ENCODE measurements at regions not wholly inside any gene's neighbourhood (a gene's known extent, or its start where the extent isn't known, plus 50 kb on each side); places are given as distances from the start of the nearest gene placed in this dataset.
A peak's percentile ranks its signal among the peaks of the same experiment; 100 is the strongest.
"Not testable (repeated sequence)": the region's sequence is repeated elsewhere in the genome, so short reads cannot be mapped to it uniquely, and the experiment has no call there.

DNA sequence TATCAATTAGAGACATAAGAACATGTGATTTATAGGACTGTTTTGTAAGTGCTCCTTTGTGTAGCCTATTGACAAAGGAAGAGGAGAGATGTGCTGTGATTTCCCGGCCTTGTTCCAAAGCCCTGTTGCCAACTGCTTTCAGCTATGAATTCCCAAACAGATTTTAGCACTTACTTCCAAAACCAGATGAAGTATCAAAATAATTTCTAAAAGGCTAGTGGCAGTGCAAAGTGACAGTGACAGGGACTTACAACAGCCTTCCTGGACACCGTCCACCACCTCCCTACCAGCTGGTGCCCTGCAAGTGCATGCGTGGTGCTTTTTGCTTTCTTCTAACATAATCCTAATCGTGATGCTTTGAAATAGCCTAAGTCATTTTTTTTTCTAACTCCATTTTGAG is 254.1 kb upstream of the ACTBL2 start:
- H3K9ac ChIP-seq (ENCODE audit: low read length), result peak overlapping the region; percentile 72
- no peaks in the 10 kb centered on the region for H3K9me3 Mint-ChIP-seq (ENCODE audit: unreplicated experiment)
- peak overlapping the region; percentile 96 for H3K27ac ChIP-seq (ENCODE audit: low read depth, low read length)
- peaks cover 20% of the 10 kb centered on the region for H3K4me1 ChIP-seq (ENCODE audit: insufficient read depth, low read length)
- H3K4me3 ChIP-seq (ENCODE audit: insufficient read depth, low read depth, low read length), result no peak overlapping the region
- H3K9me3 ChIP-seq (ENCODE audit: insufficient read depth, low read depth, low read length), result no peaks in the 10 kb centered on the region
- H4K20me1 ChIP-seq (ENCODE audit: insufficient read depth, low read length), result no peaks in the 10 kb centered on the region
- no peaks in the 10 kb centered on the region for H3K79me2 ChIP-seq (ENCODE audit: insufficient read depth, low read length)
- no peak overlapping the region for H3K4me3 Mint-ChIP-seq (ENCODE audit: unreplicated experiment)
- no peaks in the 10 kb centered on the region for H3K36me3 Mint-ChIP-seq (ENCODE audit: low read depth, unreplicated experiment)
- no peaks in the 10 kb centered on the region for H3K27me3 ChIP-seq (ENCODE audit: insufficient read depth, low read length)
- FAIRE-seq (peak; percentile 32), DNase-seq (ENCODE audit: low read depth) (no peak)
- H3K27ac Mint-ChIP-seq (ENCODE audit: unreplicated experiment), result peak overlapping the region; percentile 92
- H3K27me3 Mint-ChIP-seq (ENCODE audit: low read depth, unreplicated experiment), result no peaks in the 10 kb centered on the region
- H3K4me1 Mint-ChIP-seq (ENCODE audit: low read depth, unreplicated experiment), result peaks cover 46% of the 10 kb centered on the region
- H3K36me3 ChIP-seq (ENCODE audit: insufficient read depth, low read length), result no peaks in the 10 kb centered on the region
- H3K4me2 ChIP-seq (ENCODE audit: low read length), result peak overlapping the region; percentile 58
- no peak for TF ChIP-seq EZH2 (IDR thresholded peaks at IDR 0.05; ENCODE audit: insufficient read depth, low read length)
- TF ChIP-seq, protein P1, sequence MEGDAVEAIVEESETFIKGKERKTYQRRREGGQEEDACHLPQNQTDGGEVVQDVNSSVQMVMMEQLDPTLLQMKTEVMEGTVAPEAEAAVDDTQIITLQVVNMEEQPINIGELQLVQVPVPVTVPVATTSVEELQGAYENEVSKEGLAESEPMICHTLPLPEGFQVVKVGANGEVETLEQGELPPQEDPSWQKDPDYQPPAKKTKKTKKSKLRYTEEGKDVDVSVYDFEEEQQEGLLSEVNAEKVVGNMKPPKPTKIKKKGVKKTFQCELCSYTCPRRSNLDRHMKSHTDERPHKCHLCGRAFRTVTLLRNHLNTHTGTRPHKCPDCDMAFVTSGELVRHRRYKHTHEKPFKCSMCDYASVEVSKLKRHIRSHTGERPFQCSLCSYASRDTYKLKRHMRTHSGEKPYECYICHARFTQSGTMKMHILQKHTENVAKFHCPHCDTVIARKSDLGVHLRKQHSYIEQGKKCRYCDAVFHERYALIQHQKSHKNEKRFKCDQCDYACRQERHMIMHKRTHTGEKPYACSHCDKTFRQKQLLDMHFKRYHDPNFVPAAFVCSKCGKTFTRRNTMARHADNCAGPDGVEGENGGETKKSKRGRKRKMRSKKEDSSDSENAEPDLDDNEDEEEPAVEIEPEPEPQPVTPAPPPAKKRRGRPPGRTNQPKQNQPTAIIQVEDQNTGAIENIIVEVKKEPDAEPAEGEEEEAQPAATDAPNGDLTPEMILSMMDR (IDR thresholded peaks at IDR 0.05; ENCODE audit: insufficient read depth, low read depth, low read length), result no peak
- peak overlapping the region; percentile 8 for H2AFZ ChIP-seq (ENCODE audit: low read depth, low read length)

DNA sequence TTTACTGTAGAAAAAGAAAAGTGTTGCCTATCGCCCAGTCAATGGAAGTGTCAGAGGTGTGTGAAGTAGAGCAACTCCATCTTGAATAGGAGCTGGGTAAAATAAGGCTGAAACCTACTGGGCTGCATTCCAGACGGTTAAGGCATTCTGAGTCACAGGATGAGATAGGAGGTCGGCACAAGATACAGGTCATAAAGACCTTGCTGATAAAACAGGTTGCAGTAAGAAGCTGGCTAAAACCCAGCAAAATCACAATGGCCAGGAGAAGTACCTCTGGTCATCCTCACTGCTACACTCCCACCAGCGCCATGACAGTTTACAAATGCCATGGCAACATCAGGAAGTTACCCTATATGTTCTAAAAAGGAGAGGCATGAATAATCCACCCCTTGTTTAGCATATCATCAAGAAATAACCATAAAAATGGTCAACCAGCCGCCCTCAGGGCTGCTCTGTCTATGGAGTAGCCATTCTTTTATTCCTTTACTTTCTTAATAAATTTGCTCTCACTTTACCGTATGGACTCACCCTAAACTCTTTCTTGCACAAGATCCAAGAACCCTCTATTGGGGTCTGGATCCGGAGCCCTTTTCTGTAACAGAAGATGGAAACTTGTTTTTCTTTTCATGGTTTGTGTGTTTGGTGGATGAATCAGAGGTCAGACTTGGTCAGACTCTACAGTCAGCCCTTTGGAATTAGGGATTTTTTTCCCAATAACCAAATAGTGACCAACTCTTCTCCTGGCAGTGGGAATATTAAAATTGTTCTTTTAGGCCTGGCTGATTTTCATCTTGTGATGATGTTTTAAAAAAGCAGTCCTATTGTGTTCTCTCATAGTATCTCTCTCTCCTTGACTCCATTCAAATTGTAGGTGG is 252.9 kb upstream of the ACTBL2 start:
- H3K4me2 ChIP-seq (ENCODE audit: low read length), result peak overlapping the region; percentile 58
- H3K4me3 ChIP-seq (ENCODE audit: insufficient read depth, low read depth, low read length); H3K27me3 Mint-ChIP-seq (ENCODE audit: low read depth, unreplicated experiment); H3K9me3 ChIP-seq (ENCODE audit: insufficient read depth, low read depth, low read length); H3K36me3 Mint-ChIP-seq (ENCODE audit: low read depth, unreplicated experiment); H3K79me2 ChIP-seq (ENCODE audit: insufficient read depth, low read length); H4K20me1 ChIP-seq (ENCODE audit: insufficient read depth, low read length); H3K9me3 Mint-ChIP-seq (ENCODE audit: unreplicated experiment); H3K27me3 ChIP-seq (ENCODE audit: insufficient read depth, low read length); H3K36me3 ChIP-seq (ENCODE audit: insufficient read depth, low read length); H3K4me3 Mint-ChIP-seq (ENCODE audit: unreplicated experiment): not testable (repeated sequence)
- H2AFZ ChIP-seq (ENCODE audit: low read depth, low read length), result peak overlapping the region; percentile 58
- H3K4me1 ChIP-seq (ENCODE audit: insufficient read depth, low read length), result peaks cover 20% of the 10 kb centered on the region
- H3K4me1 Mint-ChIP-seq (ENCODE audit: low read depth, unreplicated experiment), result peaks cover 46% of the 10 kb centered on the region
- H3K27ac Mint-ChIP-seq (ENCODE audit: unreplicated experiment), result peak overlapping the region; percentile 92
- DNase-seq (ENCODE audit: low read depth) (peak; percentile 95), FAIRE-seq (peak; percentile 97)
- peak overlapping the region; percentile 72 for H3K9ac ChIP-seq (ENCODE audit: low read length)
- peak overlapping the region; percentile 96 for H3K27ac ChIP-seq (ENCODE audit: low read depth, low read length)

GRCh38 chr5:57734296-57734695 is 251.7 kb upstream of the ACTBL2 start:
- Histone ChIP-seq H4K20me1 (ENCODE audit: insufficient read depth, low read length) (no peaks in the 10 kb centered on the region), H3K27me3 (ENCODE audit: insufficient read depth, low read length) (no peaks in the 10 kb centered on the region), H3K4me3 (ENCODE audit: insufficient read depth, low read depth, low read length) (no peak overlapping the region), H3K4me2 (ENCODE audit: low read length) (no peak overlapping the region), H3K27ac (ENCODE audit: low read depth, low read length) (no peak overlapping the region), H3K9me3 (ENCODE audit: insufficient read depth, low read depth, low read length) (no peaks in the 10 kb centered on the region), H3K79me2 (ENCODE audit: insufficient read depth, low read length) (no peaks in the 10 kb centered on the region), H2AFZ (ENCODE audit: low read depth, low read length) (no peak overlapping the region), H3K4me1 (ENCODE audit: insufficient read depth, low read length) (peaks cover 20% of the 10 kb centered on the region), H3K36me3 (ENCODE audit: insufficient read depth, low read length) (no peaks in the 10 kb centered on the region), H3K9ac (ENCODE audit: low read length) (no peak overlapping the region)
- H3K4me1 Mint-ChIP-seq (ENCODE audit: low read depth, unreplicated experiment), result peaks cover 43% of the 10 kb centered on the region
- H3K36me3 Mint-ChIP-seq (ENCODE audit: low read depth, unreplicated experiment), result no peaks in the 10 kb centered on the region
- FAIRE-seq (peak; percentile 59), DNase-seq (ENCODE audit: low read depth) (no peak)
- peak overlapping the region; percentile 92 for H3K27ac Mint-ChIP-seq (ENCODE audit: unreplicated experiment)
- H3K9me3 Mint-ChIP-seq (ENCODE audit: unreplicated experiment), result no peaks in the 10 kb centered on the region
- no peaks in the 10 kb centered on the region for H3K27me3 Mint-ChIP-seq (ENCODE audit: low read depth, unreplicated experiment)
- TF ChIP-seq, protein P1 (IDR thresholded peaks at IDR 0.05; ENCODE audit: insufficient read depth, low read depth, low read length), result no peak
- no peak for TF ChIP-seq EZH2 (IDR thresholded peaks at IDR 0.05; ENCODE audit: insufficient read depth, low read length)
- no peak overlapping the region for H3K4me3 Mint-ChIP-seq (ENCODE audit: unreplicated experiment)
